Non-pigmented ciliary epithelial cell (primary cell): ENCODE measurements at regions not wholly inside any gene's neighbourhood (a gene's known extent, or its start where the extent isn't known, plus 50 kb on each side); places are given as distances from the start of the nearest gene placed in this dataset.
A peak's percentile ranks its signal among the peaks of the same experiment; 100 is the strongest.
"Not testable (repeated sequence)": the region's sequence is repeated elsewhere in the genome, so short reads cannot be mapped to it uniquely, and the experiment has no call there.

Experiments used
- DNase-seq: peaks from one replicate; pipeline ENCODE4 v3.0.0-alpha.2; 2010; ENCODE audit warnings: low read depth

GRCh38 chr14:89743828-89744227 lies 210.7 kb downstream of the EFCAB11 start:
- no peak for DNase-seq

- DNase-seq: no peak
These were observed 214.3 kb downstream of the EFCAB11 start for GRCh38 chr14:89740241-89740640.

- DNase-seq: no peak
These were observed 217.6 kb downstream of the EFCAB11 start for GRCh38 chr14:89736881-89737280.

- no peak for DNase-seq
These were observed 223.1 kb downstream of the EFCAB11 start for GRCh38 chr14:89731396-89731933.

GRCh38 chr14:89730687-89731086 lies 223.8 kb downstream of the EFCAB11 start:
- no peak for DNase-seq

GRCh38 chr14:89728964-89729363 lies 225.6 kb downstream of the EFCAB11 start:
- DNase-seq: no peak

GRCh38 chr14:89726226-89726625 lies 228.3 kb downstream of the EFCAB11 start:
- not testable (repeated sequence) for DNase-seq

GRCh38 chr14:89724628-89724960 lies 229.9 kb downstream of the EFCAB11 start:
- no peak for DNase-seq

GRCh38 chr14:89723930-89724627 lies 230.5 kb downstream of the EFCAB11 start:
- no peak for DNase-seq

GRCh38 chr14:89721956-89722355 lies 232.6 kb downstream of the EFCAB11 start:
- DNase-seq: no peak

- DNase-seq: no peak
These were observed 233.5 kb downstream of the EFCAB11 start for GRCh38 chr14:89720741-89721729.

GRCh38 chr14:89720076-89720687 lies 234.3 kb downstream of the EFCAB11 start:
- no peak for DNase-seq

- DNase-seq: no peak
These were observed 235.0 kb downstream of the EFCAB11 start for GRCh38 chr14:89719366-89720075.

GRCh38 chr14:89708982-89709625 lies 245.4 kb downstream of the EFCAB11 start:
- no peak for DNase-seq

- DNase-seq: no peak
These were observed 247.4 kb downstream of the EFCAB11 start for GRCh38 chr14:89707086-89707485.

GRCh38 chr14:89702876-89703200 lies 251.7 kb downstream of the EFCAB11 start:
- DNase-seq: no peak

- DNase-seq: peak; percentile 19
These were observed 252.3 kb downstream of the EFCAB11 start for GRCh38 chr14:89702073-89702875.

GRCh38 chr14:89701211-89702043 lies 253.1 kb downstream of the EFCAB11 start:
- no peak for DNase-seq

- no peak for DNase-seq
These were observed 253.7 kb downstream of the EFCAB11 start for GRCh38 chr14:89700801-89701200.

- DNase-seq: no peak
These were observed 255.5 kb downstream of the EFCAB11 start for GRCh38 chr14:89699071-89699470.
